HepG2 (cell line): ENCODE measurements at regions not wholly inside any gene's neighbourhood (a gene's known extent, or its start where the extent isn't known, plus 50 kb on each side); places are given as distances from the start of the nearest gene placed in this dataset.

Experiments
- BHLHE40 ChIP-seq: IDR thresholded peaks from 2 replicates; pipeline ENCODE4 v1.6.1; 2011; ENCODE audit warnings: low read length, improper control_type of control experiment
- HNRNPLL ChIP-seq: fragments of 200-400 bp; formaldehyde crosslinking; IDR thresholded peaks from 2 replicates; pipeline ENCODE4 v1.6.1; 2017; ENCODE audit warnings: mild to moderate bottlenecking, low read depth, low read length; ENCODE audit not compliant: poor library complexity, severe bottlenecking
- IKZF1 ChIP-seq: fragments of 450-650 bp; IDR thresholded peaks from 2 replicates; pipeline ENCODE4 v1.7.1; 2016
- NKX3-1 ChIP-seq: sonication (generic); formaldehyde crosslinking; IDR thresholded peaks from 2 replicates; pipeline ENCODE4 v1.5.0; 2020; ENCODE audit warnings: missing genetic modification reagents
- PAF1 ChIP-seq: IDR thresholded peaks from 2 replicates; pipeline ENCODE4 v1.6.1; 2016; ENCODE audit warnings: missing genetic modification reagents, missing compliant biosample characterization
- RERE ChIP-seq: IDR thresholded peaks from 2 replicates; pipeline ENCODE4 v1.6.1; 2016; ENCODE audit warnings: low read depth, missing genetic modification reagents, missing compliant biosample characterization
- TARDBP ChIP-seq: sonication (generic); formaldehyde crosslinking; IDR thresholded peaks from 2 replicates; pipeline ENCODE4 v1.8.0; 2022; ENCODE audit warnings: mild to moderate bottlenecking, missing genetic modification reagents
- ZBTB4 ChIP-seq: sonication (generic); formaldehyde crosslinking; IDR thresholded peaks from 2 replicates; pipeline ENCODE4 v1.4.0; 2020; ENCODE audit warnings: missing genetic modification reagents, mild to moderate bottlenecking, borderline replicate concordance
- ZNF382 ChIP-seq: sonication (generic); formaldehyde crosslinking; IDR thresholded peaks from 2 replicates; pipeline ENCODE4 v1.5.0; 2020; ENCODE audit warnings: missing genetic modification reagents, mild to moderate bottlenecking, borderline replicate concordance
- ZNF510 ChIP-seq: sonication (generic); formaldehyde crosslinking; IDR thresholded peaks from 2 replicates; pipeline ENCODE4 v1.4.0; 2020; ENCODE audit warnings: low read depth, mild to moderate bottlenecking, missing genetic modification reagents
- ZNF550 ChIP-seq: sonication (generic); formaldehyde crosslinking; IDR thresholded peaks from 2 replicates; pipeline ENCODE4 v1.4.0; 2020; ENCODE audit warnings: mild to moderate bottlenecking, missing genetic modification reagents, borderline replicate concordance
- ZNF589 ChIP-seq: sonication (generic); formaldehyde crosslinking; conservative IDR thresholded peaks from 2 replicates; pipeline ENCODE4 v1.8.0; 2022; ENCODE audit warnings: mild to moderate bottlenecking, moderate library complexity, missing genetic modification reagents
- ZNF687 ChIP-seq: sonication (generic); formaldehyde crosslinking; IDR thresholded peaks from 2 replicates; pipeline ENCODE4 v1.5.1; 2020; ENCODE audit warnings: mild to moderate bottlenecking, missing genetic modification reagents, moderate library complexity
- ZNF691 ChIP-seq: sonication (generic); formaldehyde crosslinking; IDR thresholded peaks from 2 replicates; pipeline ENCODE4 v1.4.0; 2020; ENCODE audit warnings: missing genetic modification reagents, low read depth, mild to moderate bottlenecking, borderline replicate concordance
- ZNF720 ChIP-seq: sonication (generic); formaldehyde crosslinking; IDR thresholded peaks from 2 replicates; pipeline ENCODE4 v1.4.0; 2020; ENCODE audit warnings: missing genetic modification reagents
- ZNF737 ChIP-seq: sonication (generic); formaldehyde crosslinking; IDR thresholded peaks from 2 replicates; pipeline ENCODE4 v1.5.0; 2020; ENCODE audit warnings: missing genetic modification reagents, mild to moderate bottlenecking, borderline replicate concordance
- ZNF879 ChIP-seq: sonication (generic); formaldehyde crosslinking; IDR thresholded peaks from 2 replicates; pipeline ENCODE4 v1.8.1; 2023; ENCODE audit warnings: missing genetic modification reagents

GRCh38 chr9:113705928-113706519 is 170.1 kb upstream of the ZNF618 start (continued):
- TF ChIP-seq ZNF687 (CRISPR knock-in tag) (no peak), ZNF382 (CRISPR knock-in tag) (no peak), ZNF550 (CRISPR knock-in tag) (no peak), ZNF720 (CRISPR knock-in tag) (no peak), PAF1 (CRISPR knock-in tag) (no peak), RERE (CRISPR knock-in tag) (no peak), ZNF737 (CRISPR knock-in tag) (no peak), ZNF589 (CRISPR knock-in tag) (no peak), HNRNPLL (no peak), ZNF510 (CRISPR knock-in tag) (no peak), ZBTB4 (CRISPR knock-in tag) (no peak), NKX3-1 (CRISPR knock-in tag) (no peak), BHLHE40 (no peak), TARDBP (CRISPR knock-in tag) (0 out of 2 replicates have a peak, but pooled peaks have one; percentile 28), ZNF691 (CRISPR knock-in tag) (no peak), IKZF1 (no peak), ZNF879 (CRISPR knock-in tag) (0 out of 2 replicates have a peak, but pooled peaks have one; percentile 45)
